ENCODE measurements at regions not wholly inside any gene's neighbourhood (a gene's known extent, or its start where the extent isn't known, plus 50 kb on each side); places are given as distances from the start of the nearest gene placed in this dataset.

GRCh38 chr6:119521251-119521650, 171.7 kb upstream of the MAN1A1 start (continued):
- TF ChIP-seq NFE2L1 (CRISPR knock-in tag; IDR thresholded peaks at IDR 0.05), result no peak

GRCh38 chr6:119517428-119517827, 167.9 kb upstream of the MAN1A1 start:
- Mint-ChIP-seq H3K27ac (no peak overlapping the region), H3K4me3 (no peak overlapping the region)

GRCh38 chr6:119514345-119514744, 164.8 kb upstream of the MAN1A1 start:
- peaks cover 9% of the 10 kb centered on the region for H3K4me1 Mint-ChIP-seq
- ChIA-PET CTCF (no interaction called here), POLR2A (no interaction called here)
- H3K36me3 Mint-ChIP-seq, result no peaks in the 10 kb centered on the region
- H3K4me3 Mint-ChIP-seq, result no peak overlapping the region
- DNase-seq (ENCODE audit: low spot score), result no peak
- no peaks in the 10 kb centered on the region for H3K9me3 Mint-ChIP-seq
- H3K27ac Mint-ChIP-seq, result no peak overlapping the region
- no peak for ATAC-seq
- TF ChIP-seq CREB1 (CRISPR knock-in tag; IDR thresholded peaks at IDR 0.05), result no peak
- no peak for TF ChIP-seq NR1H2 (CRISPR knock-in tag; IDR thresholded peaks at IDR 0.05)
- no peak for TF ChIP-seq JAZF1 (CRISPR knock-in tag; IDR thresholded peaks at IDR 0.05)
- no peaks in the 10 kb centered on the region for H3K27me3 Mint-ChIP-seq (ENCODE audit: low read depth)

More at GRCh38 chr6:119517428-119517827, 167.9 kb upstream of the MAN1A1 start:
- H3K27me3 Mint-ChIP-seq (ENCODE audit: low read depth), result no peaks in the 10 kb centered on the region
- POLR2A ChIA-PET, result no interaction called here
- no peaks in the 10 kb centered on the region for H3K36me3 Mint-ChIP-seq
- CTCF ChIA-PET, result no interaction called here
- peaks cover 6% of the 10 kb centered on the region for H3K4me1 Mint-ChIP-seq
- no peak for ATAC-seq
- no peak for DNase-seq (ENCODE audit: low spot score)
- H3K9me3 Mint-ChIP-seq, result no peaks in the 10 kb centered on the region
- TF ChIP-seq FOXK1 (CRISPR knock-in tag; IDR thresholded peaks at IDR 0.05) (no peak), ZNF281 (CRISPR knock-in tag; IDR thresholded peaks at IDR 0.05) (no peak)

- Mint-ChIP-seq H3K9me3 (no peaks in the 10 kb centered on the region), H3K27me3 (ENCODE audit: low read depth) (no peaks in the 10 kb centered on the region), H3K36me3 (no peaks in the 10 kb centered on the region), H3K4me1 (peaks cover 13% of the 10 kb centered on the region), H3K27ac (no peak overlapping the region), H3K4me3 (no peak overlapping the region)
- ATAC-seq (no peak), DNase-seq (ENCODE audit: low spot score) (no peak)
- no peak for TF ChIP-seq IRF1 (CRISPR knock-in tag; IDR thresholded peaks at IDR 0.05)
- TF ChIP-seq JAZF1 (CRISPR knock-in tag; IDR thresholded peaks at IDR 0.05), result no peak
- no peak for TF ChIP-seq NR1H2 (CRISPR knock-in tag; IDR thresholded peaks at IDR 0.05)
- TF ChIP-seq ZNF281 (CRISPR knock-in tag; IDR thresholded peaks at IDR 0.05), result no peak
- no peak for TF ChIP-seq PRRX2 (CRISPR knock-in tag; IDR thresholded peaks at IDR 0.05)
- TF ChIP-seq MAX (CRISPR knock-in tag; IDR thresholded peaks at IDR 0.05), result no peak
- no peak for TF ChIP-seq ETV6 (CRISPR knock-in tag; IDR thresholded peaks at IDR 0.05)
- TF ChIP-seq FOXP1 (CRISPR knock-in tag; IDR thresholded peaks at IDR 0.05; ENCODE audit: borderline replicate concordance), result no peak
- no peak for TF ChIP-seq TEAD4 (CRISPR knock-in tag; IDR thresholded peaks at IDR 0.05)
- TF ChIP-seq FOXJ3 (CRISPR knock-in tag; IDR thresholded peaks at IDR 0.05; ENCODE audit: borderline replicate concordance), result no peak
- no peak for TF ChIP-seq TCF7 (CRISPR knock-in tag; IDR thresholded peaks at IDR 0.05; ENCODE audit: low read depth)
- no peak for TF ChIP-seq ZBTB21 (CRISPR knock-in tag; IDR thresholded peaks at IDR 0.05; ENCODE audit: borderline replicate concordance)
- TF ChIP-seq JUN (CRISPR knock-in tag; IDR thresholded peaks at IDR 0.05), result no peak
- TF ChIP-seq ATF2 (CRISPR knock-in tag; IDR thresholded peaks at IDR 0.05; ENCODE audit: borderline replicate concordance, low read depth), result no peak
- TF ChIP-seq ZNF396 (CRISPR knock-in tag; IDR thresholded peaks at IDR 0.05; ENCODE audit: borderline replicate concordance), result no peak
- POLR2A ChIA-PET, result no interaction called here
- CTCF ChIA-PET, result no interaction called here
These were observed 161.5 kb upstream of the MAN1A1 start for GRCh38 chr6:119511024-119511423.
